CD14-positive monocyte (primary cell): ENCODE measurements at regions not wholly inside any gene's neighbourhood (a gene's known extent, or its start where the extent isn't known, plus 50 kb on each side); places are given as distances from the start of the nearest gene placed in this dataset.

Experiments used
- DNase-seq, 3 donors: peaks; one replicate each; pipeline ENCODE4 v3.0.0-alpha.2; 2011 to 2022
- H2AFZ ChIP-seq: 2 replicates; pipeline ENCODE4 v1.6.0; 2012; ENCODE audit warnings: mild to moderate bottlenecking, low read depth, low read length, inconsistent platforms; ENCODE audit not compliant: insufficient read depth, poor library complexity, severe bottlenecking
- H3K27ac ChIP-seq, 2 donors: 1 replicate in 1 of 2; 2 replicates in 1 of 2; pipeline ENCODE4 v1.5.1; 2012 to 2013; ENCODE audit warnings: low read length in 2 of 2, control low read depth in 1 of 2, inconsistent platforms in 1 of 2, low read depth in 1 of 2, mild to moderate bottlenecking in 1 of 2
- H3K27me3 ChIP-seq, 2 donors: one replicate each; pipeline versions ENCODE4 v1.6.0 to v1.6.1; 2011 to 2013; ENCODE audit warnings: low read length in 2 of 2; ENCODE audit not compliant: control insufficient read depth in 2 of 2, insufficient read depth in 2 of 2
- H3K36me3 ChIP-seq, 2 donors: replicated peaks in 1 of 2; 1 replicate in 1 of 2; 2 replicates in 1 of 2; pipeline versions ENCODE4 v1.5.1 to v1.6.1; 2012 to 2013; ENCODE audit warnings: low read length in 2 of 2, control low read depth in 1 of 2, inconsistent platforms in 1 of 2, mild to moderate bottlenecking in 1 of 2; ENCODE audit not compliant: insufficient read depth in 2 of 2, control insufficient read depth in 1 of 2
- H3K4me1 ChIP-seq, 2 donors: 1 replicate in 1 of 2; 2 replicates in 1 of 2; pipeline versions ENCODE4 v1.5.1 to v1.6.1; 2012 to 2013; ENCODE audit warnings: low read length in 2 of 2, control low read depth in 1 of 2, inconsistent platforms in 1 of 2, mild to moderate bottlenecking in 1 of 2, moderate library complexity in 1 of 2; ENCODE audit not compliant: insufficient read depth in 2 of 2, control insufficient read depth in 1 of 2
- H3K4me2 ChIP-seq: replicated peaks from 2 replicates; pipeline ENCODE3; 2012; ENCODE audit warnings: low read length, moderate library complexity, mild to moderate bottlenecking; ENCODE audit not compliant: poor library complexity, severe bottlenecking; ENCODE audit errors: extremely low read depth
- H3K4me3 ChIP-seq, 3 experiments: fragments of 200-600 bp in 1 of 3; sonication (generic) in 1 of 3; replicated peaks in 1 of 3; 1 replicate in 2 of 3; 2 replicates in 1 of 3; pipeline ENCODE4 v1.5.1; 2011 to 2013; ENCODE audit warnings: low read length in 3 of 3, mild to moderate bottlenecking in 3 of 3, control low read depth in 2 of 3, low read depth in 2 of 3, inconsistent platforms in 1 of 3, moderate library complexity in 1 of 3
- H3K79me2 ChIP-seq: 2 replicates; pipeline ENCODE4 v1.6.0; 2012; ENCODE audit warnings: mild to moderate bottlenecking, control low read depth, inconsistent platforms, low read length, moderate library complexity; ENCODE audit not compliant: insufficient read depth
- H3K9ac ChIP-seq: 2 replicates; pipeline ENCODE4 v1.6.0; 2017; ENCODE audit warnings: low read length, mild to moderate bottlenecking; ENCODE audit not compliant: insufficient read depth, poor library complexity, severe bottlenecking
- H3K9me3 ChIP-seq, 2 donors: replicated peaks in 1 of 2; 1 replicate in 1 of 2; 2 replicates in 1 of 2; pipeline versions ENCODE4 v1.5.1 to v1.6.1; 2012 to 2013; ENCODE audit warnings: low read length in 2 of 2, control low read depth in 1 of 2; ENCODE audit not compliant: control insufficient read depth in 1 of 2, insufficient read depth in 1 of 2
- H4K20me1 ChIP-seq: 2 replicates; pipeline ENCODE4 v1.6.0; 2012; ENCODE audit warnings: mild to moderate bottlenecking, low read length, control low read depth, moderate library complexity; ENCODE audit not compliant: insufficient read depth
- H3K27ac Mint-ChIP-seq, 7 donors: one replicate each; pipeline ENCODE4 v1.8.0; 2020; ENCODE audit warnings: mild to moderate bottlenecking in 7 of 7, mixed read lengths in 7 of 7, moderate library complexity in 6 of 7, inconsistent platforms in 2 of 7
- H3K27me3 Mint-ChIP-seq, 3 donors: one replicate each; pipeline ENCODE4 v1.8.0; 2021 to 2022; ENCODE audit warnings: low read depth in 3 of 3, mild to moderate bottlenecking in 3 of 3, mixed read lengths in 3 of 3, moderate library complexity in 3 of 3, inconsistent platforms in 1 of 3
- H3K36me3 Mint-ChIP-seq, 2 donors: one replicate each; pipeline ENCODE4 v1.8.0; 2020; ENCODE audit warnings: mixed read lengths in 2 of 2, inconsistent platforms in 1 of 2, mild to moderate bottlenecking in 1 of 2
- H3K4me1 Mint-ChIP-seq: one replicate; pipeline ENCODE4 v1.8.0; 2020; ENCODE audit warnings: mild to moderate bottlenecking, mixed read lengths
- H3K4me3 Mint-ChIP-seq, 2 donors: one replicate each; pipeline ENCODE4 v1.8.0; 2020; ENCODE audit warnings: mild to moderate bottlenecking in 2 of 2, mixed read lengths in 2 of 2, moderate library complexity in 1 of 2
- H3K9me3 Mint-ChIP-seq, 7 donors: one replicate each; pipeline ENCODE4 v1.8.0; 2020 to 2022; ENCODE audit warnings: mixed read lengths in 7 of 7, mild to moderate bottlenecking in 6 of 7, moderate library complexity in 6 of 7, inconsistent platforms in 2 of 7
- WGBS: methylation state at CpG from one replicate; pipeline ENCODE4 v1.1.5; 2013; ENCODE audit warnings: missing lambda C conversion rate; ENCODE audit not compliant: insufficient coverage; 5-methylcytosine and 5-hydroxymethylcytosine counted together
- intact Hi-C, 2 donors: fragments of 100-400 bp; cut with micrococcal nuclease; formaldehyde crosslinking; loops; one replicate each; pipeline versions ENCODE4 v1.15.0 to v1.15.1; 2023
- TF ChIP-seq, protein P1 (sequence below): fragments of 200-600 bp; IDR thresholded peaks from one replicate; pipeline ENCODE4 v1.8.0; 2022; ENCODE audit warnings: antibody characterized with exemption, mild to moderate bottlenecking

DNA sequence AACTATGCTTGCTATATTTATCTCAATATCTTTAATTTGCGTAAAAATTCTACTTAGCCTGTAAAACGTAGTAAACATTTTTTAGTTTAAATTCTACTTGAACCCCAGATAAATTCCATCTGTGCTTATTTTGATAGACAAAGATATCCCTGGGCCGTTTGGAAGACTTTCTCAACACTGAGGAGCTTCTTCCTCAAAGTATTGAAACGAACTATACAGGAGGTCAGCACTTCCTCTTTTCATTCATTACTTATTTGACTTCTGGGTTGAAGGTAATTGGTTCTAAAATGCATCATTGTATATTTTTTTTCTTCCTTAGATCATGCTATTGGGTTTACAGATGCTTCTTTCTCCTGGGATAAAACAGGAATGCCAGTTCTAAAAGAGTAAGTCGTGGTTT is 74.7 kb downstream of the HSPA13 start:
- intact Hi-C loops = no loop called here
- no peaks in the 10 kb centered on the region for H3K9me3 Mint-ChIP-seq

DNA sequence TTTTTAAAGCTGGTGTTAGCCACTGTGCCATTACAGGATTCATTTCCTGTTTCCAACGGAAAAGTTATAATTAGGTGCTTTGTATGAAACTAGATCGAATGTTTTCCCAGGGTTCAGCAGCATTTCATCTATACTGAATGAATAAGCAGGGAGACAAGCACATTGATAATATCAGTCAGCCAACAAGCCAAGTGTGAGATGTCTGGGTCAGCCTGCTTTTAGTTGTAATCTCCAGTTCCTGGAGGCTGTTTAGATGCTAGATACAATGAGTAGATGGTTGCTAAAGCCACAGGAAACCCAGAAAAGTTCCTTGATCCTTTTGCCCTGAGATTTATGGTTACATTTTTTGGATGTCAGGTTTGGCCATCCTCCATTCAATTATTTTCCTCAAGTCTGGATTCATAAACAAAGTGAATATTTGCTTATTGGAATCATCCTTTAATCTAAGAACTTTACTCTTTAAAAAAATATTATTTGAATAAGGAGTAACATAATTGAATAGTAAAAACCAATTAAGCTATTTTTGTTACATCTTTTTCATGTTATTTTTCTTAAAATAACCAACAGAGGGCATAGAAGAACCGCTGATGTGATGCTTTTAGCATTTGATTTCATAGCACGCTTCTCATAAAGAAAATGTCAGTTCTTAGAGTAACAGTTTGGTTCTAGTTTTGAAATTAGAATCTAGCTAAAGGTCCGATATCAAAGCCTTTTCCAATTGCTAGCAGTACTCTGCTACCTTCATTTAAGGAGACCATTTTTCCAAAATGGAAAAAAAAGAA is 76.6 kb downstream of the HSPA13 start:
- no peak overlapping the region for H3K27ac Mint-ChIP-seq
- Histone ChIP-seq H3K9ac (no peak overlapping the region), H3K4me1 (no peaks in the 10 kb centered on the region), H3K4me3 (no peak overlapping the region), H4K20me1 (no peaks in the 10 kb centered on the region), H2AFZ (peak overlapping the region; percentile 19), H3K36me3 (no peaks in the 10 kb centered on the region), H3K27me3 (no peaks in the 10 kb centered on the region), H3K79me2 (no peaks in the 10 kb centered on the region), H3K9me3 (no peaks in the 10 kb centered on the region), H3K27ac (no peak overlapping the region), H3K4me2 (no peak overlapping the region)
- no peak for DNase-seq
- TF ChIP-seq, protein P1, sequence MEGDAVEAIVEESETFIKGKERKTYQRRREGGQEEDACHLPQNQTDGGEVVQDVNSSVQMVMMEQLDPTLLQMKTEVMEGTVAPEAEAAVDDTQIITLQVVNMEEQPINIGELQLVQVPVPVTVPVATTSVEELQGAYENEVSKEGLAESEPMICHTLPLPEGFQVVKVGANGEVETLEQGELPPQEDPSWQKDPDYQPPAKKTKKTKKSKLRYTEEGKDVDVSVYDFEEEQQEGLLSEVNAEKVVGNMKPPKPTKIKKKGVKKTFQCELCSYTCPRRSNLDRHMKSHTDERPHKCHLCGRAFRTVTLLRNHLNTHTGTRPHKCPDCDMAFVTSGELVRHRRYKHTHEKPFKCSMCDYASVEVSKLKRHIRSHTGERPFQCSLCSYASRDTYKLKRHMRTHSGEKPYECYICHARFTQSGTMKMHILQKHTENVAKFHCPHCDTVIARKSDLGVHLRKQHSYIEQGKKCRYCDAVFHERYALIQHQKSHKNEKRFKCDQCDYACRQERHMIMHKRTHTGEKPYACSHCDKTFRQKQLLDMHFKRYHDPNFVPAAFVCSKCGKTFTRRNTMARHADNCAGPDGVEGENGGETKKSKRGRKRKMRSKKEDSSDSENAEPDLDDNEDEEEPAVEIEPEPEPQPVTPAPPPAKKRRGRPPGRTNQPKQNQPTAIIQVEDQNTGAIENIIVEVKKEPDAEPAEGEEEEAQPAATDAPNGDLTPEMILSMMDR = peak; percentile 30
- intact Hi-C loops = no loop called here
- WGBS = 7% methylated on average over 2 of the region's 5 CpGs
- no peaks in the 10 kb centered on the region for H3K9me3 Mint-ChIP-seq
- no peaks in the 10 kb centered on the region for H3K36me3 Mint-ChIP-seq
- no peak overlapping the region for H3K4me3 Mint-ChIP-seq
- peaks cover 11% of the 10 kb centered on the region for H3K4me1 Mint-ChIP-seq
- H3K27me3 Mint-ChIP-seq = no peaks in the 10 kb centered on the region

More for the DNA sequence above, 74.7 kb downstream of the HSPA13 start:
- Histone ChIP-seq H3K4me3 (no peak overlapping the region), H3K27me3 (no peaks in the 10 kb centered on the region), H4K20me1 (no peaks in the 10 kb centered on the region), H3K9ac (no peak overlapping the region), H3K27ac (no peak overlapping the region), H3K79me2 (no peaks in the 10 kb centered on the region), H2AFZ (no peak overlapping the region), H3K9me3 (no peaks in the 10 kb centered on the region), H3K4me2 (no peak overlapping the region), H3K36me3 (no peaks in the 10 kb centered on the region), H3K4me1 (no peaks in the 10 kb centered on the region)
- H3K27ac Mint-ChIP-seq = no peak overlapping the region
- WGBS = no CpG with 5 or more reads among the region's 5 CpGs
- no peaks in the 10 kb centered on the region for H3K27me3 Mint-ChIP-seq
- TF ChIP-seq, protein P1 = no peak
- H3K4me3 Mint-ChIP-seq = no peak overlapping the region
- H3K36me3 Mint-ChIP-seq = no peaks in the 10 kb centered on the region
- peak; percentile 16 to 52 (median 39) for DNase-seq
- peaks cover 12% of the 10 kb centered on the region for H3K4me1 Mint-ChIP-seq
